ENCODE measurements at regions not wholly inside any gene's neighbourhood (a gene's known extent, or its start where the extent isn't known, plus 50 kb on each side); places are given as distances from the start of the nearest gene placed in this dataset.
"Not testable (repeated sequence)": the region's sequence is repeated elsewhere in the genome, so short reads cannot be mapped to it uniquely, and the experiment has no call there.

- no peak for DNase-seq (ENCODE audit: low spot score)
These were observed 75.5 kb downstream of the ASB1 start for GRCh38 chr2:238502088-238502810.

DNA sequence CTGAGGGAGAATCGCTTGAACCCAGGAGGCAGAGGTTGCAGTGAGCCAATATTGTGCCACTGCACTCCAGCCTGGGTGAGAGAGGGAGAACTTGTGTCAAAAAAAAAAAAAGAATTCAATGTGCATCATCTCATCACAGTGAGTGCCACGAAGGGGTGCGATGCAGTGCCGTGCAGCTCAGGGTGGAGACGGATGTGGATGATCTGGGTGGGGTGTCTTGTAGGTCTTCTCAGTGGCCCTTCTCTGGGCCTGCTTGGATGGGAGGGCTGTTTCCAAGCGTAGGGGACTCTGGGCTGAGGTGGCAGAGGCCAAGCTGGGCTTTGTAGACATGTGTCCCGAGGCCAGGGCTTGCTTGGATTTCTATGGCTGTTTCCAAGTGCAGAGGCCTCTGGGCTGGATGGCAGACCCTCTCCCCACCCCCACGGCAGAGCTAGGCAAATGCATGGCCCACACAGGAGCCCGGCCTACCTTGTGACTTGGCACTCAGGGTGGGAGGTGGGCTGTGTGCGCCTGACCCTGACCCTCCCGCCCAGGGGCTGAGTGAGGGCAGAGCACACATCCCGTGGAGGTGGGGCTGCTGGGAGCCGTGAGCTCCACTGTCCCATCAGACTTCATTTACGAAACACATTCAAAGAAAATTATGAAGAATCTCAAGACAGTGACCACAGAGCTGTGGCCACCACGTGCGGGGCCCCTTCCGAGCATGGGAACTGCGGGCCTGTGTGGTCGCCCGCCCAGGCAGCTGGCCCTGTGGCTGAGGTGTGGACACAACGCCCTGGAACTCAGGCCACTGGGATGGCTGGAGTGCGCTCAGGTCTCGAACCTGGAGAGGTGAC lies 76.4 kb downstream of the ASB1 start:
- no peak for DNase-seq (ENCODE audit: low spot score)

DNA sequence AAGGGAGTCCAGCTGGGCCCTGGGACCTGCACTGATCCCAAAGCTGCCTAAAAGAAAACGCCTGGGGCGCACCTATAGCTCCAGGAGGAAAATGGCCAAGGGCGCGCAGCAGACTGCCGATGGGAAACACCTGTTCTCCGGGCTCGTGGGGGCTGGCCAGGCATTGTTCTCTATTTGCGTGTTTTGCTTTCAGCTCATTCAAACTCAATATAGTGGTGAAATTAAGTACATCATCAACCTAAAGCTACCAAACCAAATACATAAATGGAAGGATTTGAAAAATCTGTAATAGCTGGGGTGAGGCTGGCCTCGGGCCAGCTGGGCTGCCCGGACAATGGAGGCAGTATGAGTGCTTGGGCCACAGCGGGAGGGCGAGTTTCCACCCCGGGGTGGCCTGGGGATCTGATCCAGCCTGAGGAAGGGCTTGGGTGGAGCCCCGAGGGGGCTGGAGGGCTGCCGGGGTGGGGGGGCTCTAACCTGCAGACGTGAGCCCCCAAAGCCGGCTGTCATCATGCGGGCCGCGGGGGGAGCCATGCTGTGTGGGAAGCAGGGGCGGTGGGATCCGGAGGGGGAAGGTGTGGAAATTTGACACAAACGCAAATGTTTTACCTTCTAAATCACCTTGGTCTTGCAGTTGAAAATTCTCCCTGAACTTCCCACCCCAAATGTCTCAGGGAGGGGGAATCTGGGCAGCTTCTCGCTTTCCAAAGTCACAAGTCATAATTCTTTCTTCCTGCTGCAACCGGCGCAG lies 77.6 kb downstream of the ASB1 start:
- DNase-seq (ENCODE audit: low spot score): no peak

- DNase-seq (ENCODE audit: low spot score): no peak
These were observed 78.6 kb downstream of the ASB1 start for GRCh38 chr2:238505119-238505891.

DNA sequence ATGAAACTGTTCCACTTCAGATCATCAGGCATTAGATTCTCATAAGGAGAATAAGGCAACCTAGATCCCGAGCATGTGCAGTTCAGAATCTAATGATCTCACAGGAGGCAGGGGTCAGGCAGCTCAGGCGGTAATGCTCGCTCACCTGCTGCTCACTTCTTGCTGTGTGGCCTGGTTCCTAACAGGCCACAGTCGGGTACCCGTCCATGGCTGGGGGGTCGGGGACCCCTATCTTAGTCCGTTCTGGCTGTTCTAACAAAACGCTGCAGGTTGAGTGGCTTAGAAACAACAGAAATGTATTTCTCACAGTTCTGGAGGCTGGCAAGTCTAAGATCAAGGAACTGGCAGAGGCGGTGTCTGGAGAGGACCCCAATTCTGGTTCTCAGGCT lies 79.2 kb downstream of the ASB1 start:
- DNase-seq (ENCODE audit: low spot score): no peak

DNA sequence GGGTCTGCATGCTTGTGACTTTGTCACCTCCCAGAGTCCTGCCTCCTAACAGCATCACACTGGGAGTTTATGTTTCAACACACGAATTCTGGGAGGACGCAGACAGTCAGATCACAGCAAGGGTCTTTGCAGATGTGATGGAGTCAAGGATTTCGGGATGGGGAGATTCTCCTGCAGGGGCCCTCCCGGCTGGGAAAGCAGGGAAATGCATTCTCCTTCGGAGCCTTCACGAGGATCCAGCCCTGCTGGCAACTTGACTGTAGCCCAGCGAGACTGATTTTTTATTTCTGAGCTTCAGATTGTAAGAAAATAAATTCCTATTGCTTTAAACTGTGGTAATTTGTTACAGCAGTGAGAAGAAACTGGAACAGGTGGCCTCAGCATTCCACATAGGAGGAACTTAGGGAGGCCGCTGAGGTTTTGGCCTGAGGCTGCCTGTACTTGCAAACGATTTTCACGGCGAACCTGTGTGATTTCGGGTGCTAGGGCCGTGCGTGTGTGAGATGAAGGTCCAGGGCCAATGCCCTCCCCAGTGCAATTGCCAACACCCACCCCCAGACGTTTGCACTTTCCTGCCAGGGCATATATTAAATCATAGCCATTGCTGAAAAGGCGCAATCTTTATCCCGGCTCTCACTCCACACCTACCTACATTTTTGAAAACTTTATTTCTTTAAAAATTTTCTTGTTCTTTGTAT lies 79.8 kb downstream of the ASB1 start:
- no peak for DNase-seq (ENCODE audit: low spot score)

GRCh38 chr2:238507836-238508235 lies 81.1 kb downstream of the ASB1 start:
- no peak for DNase-seq (ENCODE audit: low spot score)

GRCh38 chr2:238509151-238509835 lies 82.6 kb downstream of the ASB1 start:
- DNase-seq (ENCODE audit: low spot score): no peak

- DNase-seq (ENCODE audit: low spot score): no peak
These were observed 83.2 kb downstream of the ASB1 start for GRCh38 chr2:238509903-238510302.

- DNase-seq (ENCODE audit: low spot score): no peak
These were observed 84.3 kb downstream of the ASB1 start for GRCh38 chr2:238510911-238511613.

DNA sequence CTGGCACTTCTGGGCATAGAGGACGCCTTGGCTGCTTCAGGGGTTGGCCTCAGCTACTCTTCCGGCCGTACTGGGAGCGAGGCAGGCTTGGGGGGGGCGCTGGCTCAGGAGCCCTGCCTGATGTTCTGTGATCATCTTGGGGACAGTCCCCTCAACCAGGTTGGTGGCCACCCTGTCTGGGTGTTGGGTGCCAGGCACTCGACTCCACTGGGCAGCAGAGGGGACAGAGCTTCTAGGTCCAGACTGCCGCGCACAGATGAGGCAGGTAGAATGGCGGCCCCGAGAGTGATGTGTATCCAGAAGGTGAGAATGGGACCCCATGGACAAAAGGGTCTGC lies 84.9 kb downstream of the ASB1 start:
- no peak for DNase-seq (ENCODE audit: low spot score)

DNA sequence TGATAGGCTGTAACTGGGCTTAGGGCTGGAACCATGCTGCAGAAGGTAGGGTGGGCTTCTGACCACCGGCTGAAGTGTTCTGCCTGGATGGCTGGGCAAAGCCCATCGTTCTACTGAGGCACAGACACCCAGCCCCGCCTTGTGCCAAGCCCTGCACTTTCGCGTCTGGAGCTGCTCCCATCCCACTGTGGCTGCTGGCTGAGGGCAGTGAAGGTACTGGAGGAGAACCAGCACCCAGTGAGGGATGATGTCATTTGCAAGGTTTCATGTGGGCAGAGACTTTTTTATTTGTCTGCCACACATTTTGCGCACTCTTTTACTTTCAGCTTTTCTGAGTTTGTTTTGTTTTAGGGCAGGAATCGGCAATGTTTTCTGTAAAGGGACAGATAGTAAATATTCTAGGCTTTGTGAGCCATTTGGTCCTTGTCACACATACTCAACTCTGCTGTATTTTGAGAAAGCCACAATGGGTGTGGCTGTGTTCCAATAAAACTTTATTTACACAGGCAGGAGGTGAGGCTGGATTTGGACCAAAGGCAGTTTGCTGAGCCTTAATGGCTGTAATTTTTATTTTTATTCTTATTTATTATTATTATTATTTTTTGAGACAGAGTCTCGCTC lies 85.6 kb downstream of the ASB1 start:
- no peak for DNase-seq (ENCODE audit: low spot score)

DNA sequence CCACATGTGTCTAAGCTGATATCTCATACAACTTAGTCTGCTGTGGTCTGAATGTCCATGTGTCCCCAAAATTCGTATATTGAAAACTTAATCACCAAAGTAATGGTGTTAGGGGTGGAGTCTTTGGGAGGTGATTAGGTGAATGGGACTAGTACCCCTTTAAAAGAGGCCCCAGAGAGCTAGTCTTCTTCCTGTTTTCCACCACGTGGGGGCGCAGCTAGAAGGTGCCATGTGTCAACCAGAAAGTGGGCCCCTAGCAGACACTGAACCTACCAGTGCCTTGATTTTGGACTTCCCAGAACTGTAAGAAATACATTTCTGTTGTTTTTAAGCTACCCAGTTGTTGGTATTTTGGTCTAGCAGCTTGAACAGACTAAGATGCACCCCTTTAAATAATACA lies 86.6 kb downstream of the ASB1 start:
- peak; percentile 36 for DNase-seq (ENCODE audit: low spot score)

DNA sequence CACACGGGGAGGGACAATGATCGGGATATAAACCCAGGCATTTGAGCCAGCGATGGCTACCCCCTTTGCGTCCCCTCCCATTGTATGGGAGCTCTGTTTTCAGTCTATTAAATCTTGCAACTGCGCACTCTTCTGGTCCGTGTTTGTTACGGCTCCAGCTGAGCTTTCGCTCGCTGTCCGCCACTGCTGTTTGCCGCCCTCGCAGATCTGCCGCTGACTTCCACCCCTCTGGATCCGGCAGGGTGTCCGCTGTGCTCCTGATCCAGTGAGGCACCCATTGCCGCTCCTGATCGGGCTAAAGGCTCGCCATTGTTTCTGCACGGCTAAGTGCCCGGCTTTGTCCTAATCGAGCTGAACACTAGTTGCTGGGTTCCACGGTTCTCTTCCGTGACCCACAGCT lies 87.3 kb downstream of the ASB1 start:
- DNase-seq (ENCODE audit: low spot score): not testable (repeated sequence)

DNA sequence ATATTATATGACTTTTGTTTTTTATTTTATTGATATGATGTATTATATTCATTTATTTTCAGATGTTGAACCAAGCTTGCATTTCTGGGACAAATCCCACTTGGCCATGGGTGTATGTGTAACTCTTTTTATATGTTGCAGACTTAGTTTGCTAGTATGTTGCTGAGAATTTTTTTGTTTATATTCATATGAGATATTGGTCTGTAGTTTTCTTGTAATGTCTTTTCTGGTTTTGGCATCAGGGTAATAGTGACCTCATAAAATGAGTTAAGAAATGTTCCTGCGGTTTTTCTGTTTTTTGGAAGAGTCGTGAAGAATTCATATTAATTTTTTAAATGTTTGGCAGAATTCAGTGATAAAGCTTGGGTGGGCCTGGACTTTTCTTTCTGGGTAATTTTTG lies 88.7 kb downstream of the ASB1 start:
- no peak for DNase-seq (ENCODE audit: low spot score)

DNA sequence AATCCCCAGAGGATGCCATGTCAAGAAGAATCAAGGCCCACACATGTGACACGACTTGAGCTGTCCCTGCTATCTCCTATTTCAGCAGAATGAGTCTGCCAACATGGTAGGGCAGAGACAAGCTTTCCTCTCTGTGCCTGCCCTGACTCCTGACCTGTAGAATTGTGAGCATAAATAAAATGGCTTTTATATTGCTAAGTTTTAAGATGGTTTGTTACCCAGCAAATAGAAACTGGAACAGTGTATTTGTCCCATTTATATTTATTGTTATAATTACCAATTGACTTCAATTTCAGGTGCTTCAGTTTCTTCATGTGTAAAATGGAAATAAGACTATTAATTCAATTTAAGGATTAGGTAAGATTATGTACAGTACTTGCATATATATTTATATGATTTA lies 90.5 kb downstream of the ASB1 start:
- DNase-seq (ENCODE audit: low spot score): no peak

GRCh38 chr2:238518172-238518820 lies 91.6 kb downstream of the ASB1 start:
- DNase-seq (ENCODE audit: low spot score): no peak

DNA sequence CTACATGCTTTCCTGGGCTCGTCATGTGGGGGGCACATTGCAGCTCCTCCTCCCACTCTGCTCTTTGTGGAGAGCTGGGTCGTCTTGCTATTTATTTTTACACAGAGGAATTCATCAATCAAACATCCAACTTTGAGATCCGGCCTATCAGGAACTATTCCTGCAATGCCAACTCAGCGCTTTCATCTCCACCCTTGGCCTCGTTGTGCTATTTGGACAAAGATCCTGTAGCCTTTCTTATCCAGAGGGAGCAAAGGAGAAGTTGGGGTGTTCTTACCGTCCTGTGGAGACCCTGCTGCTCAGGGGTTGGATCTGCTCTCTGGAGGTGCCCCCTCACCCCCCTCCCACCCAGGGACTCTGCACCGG lies 92.1 kb downstream of the ASB1 start:
- DNase-seq (ENCODE audit: low spot score): no peak

- no peak for DNase-seq (ENCODE audit: low spot score)
These were observed 93.7 kb downstream of the ASB1 start for GRCh38 chr2:238520359-238520886.

All from cerebellar cortex (tissue), 1 donor.